ENCODE measurements at regions not wholly inside any gene's neighbourhood (a gene's known extent, or its start where the extent isn't known, plus 50 kb on each side); places are given as distances from the start of the nearest gene placed in this dataset.

DNA sequence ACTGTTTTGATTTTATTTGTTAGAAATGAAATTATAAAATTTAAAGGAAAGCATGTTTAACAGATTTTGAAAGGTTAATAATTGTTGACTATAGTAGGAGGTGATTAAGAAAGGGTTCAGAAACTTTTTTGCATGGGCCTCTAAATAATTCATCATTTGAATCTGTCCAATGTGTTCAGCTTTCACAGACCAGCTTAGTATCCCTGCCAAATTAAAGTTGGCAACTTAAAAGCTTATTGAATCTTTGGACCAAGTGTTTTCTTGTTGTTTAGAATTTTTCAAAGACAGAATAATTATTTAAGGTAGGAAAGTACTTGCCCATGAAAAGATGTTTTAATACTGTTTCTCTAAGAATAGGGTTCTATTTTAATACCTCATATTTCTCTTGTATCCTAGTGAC, 466.0 kb downstream of the GJA1 start:
- no peak for TF ChIP-seq EZH2 (IDR thresholded peaks at IDR 0.05; ENCODE audit: insufficient read depth, poor library complexity, severe bottlenecking)
- TF ChIP-seq EZH2phosphoT487 (IDR thresholded peaks at IDR 0.05; ENCODE audit: insufficient read depth, low read depth), result no peak
